ENCODE measurements at regions not wholly inside any gene's neighbourhood (a gene's known extent, or its start where the extent isn't known, plus 50 kb on each side); places are given as distances from the start of the nearest gene placed in this dataset.

GRCh38 chrY:16662741-16663140 lies 1217.3 kb downstream of the CDY2B start:
- intact Hi-C loops (cut with DNase I, micrococcal nuclease), result no loop called here
- no peak for DNase-seq
- no peaks in the 10 kb centered on the region for H3K36me3 ChIP-seq (ENCODE audit: insufficient read depth, low read length)
- Mint-ChIP-seq H3K27ac (no peak overlapping the region), H3K4me3 (no peak overlapping the region), H3K4me1 (ENCODE audit: low read depth) (no peaks in the 10 kb centered on the region), H3K9me3 (no peaks in the 10 kb centered on the region), H3K27me3 (no peaks in the 10 kb centered on the region), H3K36me3 (ENCODE audit: low read depth) (no peaks in the 10 kb centered on the region)
- H3K9me3 ChIP-seq (ENCODE audit: control insufficient read depth in 1 of 2, insufficient read depth in 1 of 2, low read length in 2 of 2), result peaks cover 0 to 3% of the 10 kb centered on the region in 2 experiments
- ChIA-PET POLR2A (no interaction called here), CTCF (no interaction called here)
- no peaks in the 10 kb centered on the region for H3K27me3 ChIP-seq (ENCODE audit: control insufficient read depth in 1 of 2, insufficient read depth in 2 of 2, low read length in 2 of 2)
- H3K27ac ChIP-seq (ENCODE audit: low read depth in 1 of 2, low read length in 2 of 2), result no peak overlapping the region
- no peak overlapping the region for H3K4me3 ChIP-seq (ENCODE audit: low read length)
- no peaks in the 10 kb centered on the region for H3K4me1 ChIP-seq (ENCODE audit: insufficient read depth, low read length)
- ATAC-seq (ENCODE audit: poor library complexity), result no peak
- TF ChIP-seq, protein P1, sequence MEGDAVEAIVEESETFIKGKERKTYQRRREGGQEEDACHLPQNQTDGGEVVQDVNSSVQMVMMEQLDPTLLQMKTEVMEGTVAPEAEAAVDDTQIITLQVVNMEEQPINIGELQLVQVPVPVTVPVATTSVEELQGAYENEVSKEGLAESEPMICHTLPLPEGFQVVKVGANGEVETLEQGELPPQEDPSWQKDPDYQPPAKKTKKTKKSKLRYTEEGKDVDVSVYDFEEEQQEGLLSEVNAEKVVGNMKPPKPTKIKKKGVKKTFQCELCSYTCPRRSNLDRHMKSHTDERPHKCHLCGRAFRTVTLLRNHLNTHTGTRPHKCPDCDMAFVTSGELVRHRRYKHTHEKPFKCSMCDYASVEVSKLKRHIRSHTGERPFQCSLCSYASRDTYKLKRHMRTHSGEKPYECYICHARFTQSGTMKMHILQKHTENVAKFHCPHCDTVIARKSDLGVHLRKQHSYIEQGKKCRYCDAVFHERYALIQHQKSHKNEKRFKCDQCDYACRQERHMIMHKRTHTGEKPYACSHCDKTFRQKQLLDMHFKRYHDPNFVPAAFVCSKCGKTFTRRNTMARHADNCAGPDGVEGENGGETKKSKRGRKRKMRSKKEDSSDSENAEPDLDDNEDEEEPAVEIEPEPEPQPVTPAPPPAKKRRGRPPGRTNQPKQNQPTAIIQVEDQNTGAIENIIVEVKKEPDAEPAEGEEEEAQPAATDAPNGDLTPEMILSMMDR (IDR thresholded peaks at IDR 0.05), result no peak

DNA sequence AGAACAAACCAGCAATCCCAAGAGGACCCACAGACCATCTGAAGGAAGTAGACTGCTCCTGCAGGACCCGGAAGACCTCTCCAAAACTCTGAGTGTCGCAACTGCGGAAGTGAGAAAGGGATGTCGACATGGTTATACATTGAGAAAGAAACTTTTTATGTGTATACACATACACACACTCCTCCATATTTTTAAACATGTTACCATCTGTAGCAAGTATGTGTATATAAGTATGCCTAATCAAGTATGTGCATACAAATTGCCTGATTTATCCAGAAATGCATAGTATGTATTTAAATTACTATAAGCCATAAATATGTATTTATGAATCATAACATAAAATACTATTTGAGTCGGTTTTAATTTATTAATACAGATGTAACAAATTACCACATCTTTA lies 1220.7 kb downstream of the CDY2B start:
- Histone ChIP-seq H3K4me3 (ENCODE audit: low read length) (no peak overlapping the region), H3K9me3 (ENCODE audit: control insufficient read depth in 1 of 2, insufficient read depth in 1 of 2, low read length in 2 of 2) (no peaks in the 10 kb centered on the region), H3K27ac (ENCODE audit: low read depth in 1 of 2, low read length in 2 of 2) (no peak overlapping the region), H3K27me3 (ENCODE audit: control insufficient read depth in 1 of 2, insufficient read depth in 2 of 2, low read length in 2 of 2) (no peaks in the 10 kb centered on the region), H3K4me1 (ENCODE audit: insufficient read depth, low read length) (no peaks in the 10 kb centered on the region), H3K36me3 (ENCODE audit: insufficient read depth, low read length) (no peaks in the 10 kb centered on the region)
- ChIA-PET POLR2A (no interaction called here), CTCF (no interaction called here)
- TF ChIP-seq, protein P1 (IDR thresholded peaks at IDR 0.05), result no peak
- H3K4me1 Mint-ChIP-seq (ENCODE audit: low read depth), result no peaks in the 10 kb centered on the region
- no peak overlapping the region for H3K27ac Mint-ChIP-seq
- ATAC-seq (ENCODE audit: poor library complexity) (no peak), DNase-seq (no peak)
- no peak overlapping the region for H3K4me3 Mint-ChIP-seq
- no peaks in the 10 kb centered on the region for H3K9me3 Mint-ChIP-seq
- intact Hi-C loops (cut with DNase I, micrococcal nuclease), result no loop called here
- H3K36me3 Mint-ChIP-seq (ENCODE audit: low read depth), result no peaks in the 10 kb centered on the region
- no peaks in the 10 kb centered on the region for H3K27me3 Mint-ChIP-seq

DNA sequence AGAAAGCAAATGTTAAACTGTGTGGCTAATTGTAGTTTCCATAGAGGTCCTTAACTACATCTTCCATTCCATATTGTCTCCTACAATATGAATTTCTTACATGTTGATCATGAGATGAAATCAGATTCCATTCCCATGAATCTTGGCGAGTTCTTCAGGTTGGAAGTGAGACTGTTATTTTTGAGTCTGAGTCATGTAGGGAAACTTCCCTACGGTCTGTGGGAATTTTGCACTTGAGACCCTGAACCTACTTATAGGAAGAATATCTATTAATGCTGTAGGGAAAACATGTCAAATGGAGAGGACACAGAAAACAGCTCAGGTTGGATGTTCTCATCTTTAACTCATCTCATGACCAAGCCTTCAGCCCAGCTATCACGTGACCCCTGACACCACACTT lies 1226.0 kb downstream of the CDY2B start:
- intact Hi-C loops (cut with DNase I, micrococcal nuclease), result no loop called here
- ChIA-PET CTCF (no interaction called here), POLR2A (no interaction called here)
- ATAC-seq (ENCODE audit: poor library complexity) (no peak), DNase-seq (no peak)
- H3K27ac Mint-ChIP-seq, result no peak overlapping the region
- H3K9me3 Mint-ChIP-seq, result peaks cover 3% of the 10 kb centered on the region
- no peaks in the 10 kb centered on the region for H3K9me3 ChIP-seq (ENCODE audit: control insufficient read depth in 1 of 2, insufficient read depth in 1 of 2, low read length in 2 of 2)
- TF ChIP-seq, protein P1 (IDR thresholded peaks at IDR 0.05), result no peak
- no peak overlapping the region for H3K4me3 Mint-ChIP-seq
- no peak overlapping the region for H3K27ac ChIP-seq (ENCODE audit: low read depth in 1 of 2, low read length in 2 of 2)
- H3K4me3 ChIP-seq (ENCODE audit: low read length), result no peak overlapping the region
- no peaks in the 10 kb centered on the region for H3K36me3 ChIP-seq (ENCODE audit: insufficient read depth, low read length)
- H3K4me1 ChIP-seq (ENCODE audit: insufficient read depth, low read length), result no peaks in the 10 kb centered on the region
- no peaks in the 10 kb centered on the region for H3K27me3 Mint-ChIP-seq
- no peaks in the 10 kb centered on the region for H3K27me3 ChIP-seq (ENCODE audit: control insufficient read depth in 1 of 2, insufficient read depth in 2 of 2, low read length in 2 of 2)
- no peaks in the 10 kb centered on the region for H3K4me1 Mint-ChIP-seq (ENCODE audit: low read depth)
- no peaks in the 10 kb centered on the region for H3K36me3 Mint-ChIP-seq (ENCODE audit: low read depth)

Measured in CD4-positive, alpha-beta T cell (primary cell).